Endothelial cell of umbilical vein (primary cell): ENCODE measurements at regions not wholly inside any gene's neighbourhood (a gene's known extent, or its start where the extent isn't known, plus 50 kb on each side); places are given as distances from the start of the nearest gene placed in this dataset.

Experiments used
- CTCF ChIP-seq, 2 donors: IDR thresholded peaks; 1 replicate in 1 of 2; 2 replicates in 1 of 2; pipeline ENCODE4 v1.5.1; 2011; ENCODE audit warnings: low read length in 2 of 2, mild to moderate bottlenecking in 2 of 2, moderate library complexity in 2 of 2, control low read depth in 1 of 2, inconsistent platforms in 1 of 2, low read depth in 1 of 2; ENCODE audit not compliant: insufficient read depth in 1 of 2; ENCODE audit errors: extremely low read depth in 1 of 2
- EZH2 ChIP-seq: IDR thresholded peaks from 2 replicates; pipeline ENCODE4 v1.6.1; 2012; ENCODE audit warnings: borderline replicate concordance, low read depth, mild to moderate bottlenecking, moderate library complexity, low read length, inconsistent platforms; ENCODE audit not compliant: severe bottlenecking
- JUN ChIP-seq: IDR thresholded peaks from 2 replicates; pipeline ENCODE4 v1.6.1; 2011; ENCODE audit warnings: borderline replicate concordance, low read depth; ENCODE audit not compliant: insufficient read length, insufficient read depth
- MAX ChIP-seq: IDR thresholded peaks from 2 replicates; pipeline ENCODE4 v1.6.1; 2011; ENCODE audit not compliant: insufficient read depth, insufficient read length
- POLR2A ChIP-seq: IDR thresholded peaks from 2 replicates; pipeline ENCODE4 v1.6.1; 2012; ENCODE audit warnings: low read depth, mild to moderate bottlenecking, control low read depth, low read length
- POLR2AphosphoS5 ChIP-seq: IDR thresholded peaks from 2 replicates; pipeline ENCODE4 v1.6.1; 2012; ENCODE audit warnings: low read depth, mild to moderate bottlenecking, control low read depth, low read length, moderate library complexity; ENCODE audit not compliant: insufficient read depth

GRCh38 chr10:29191674-29192073, 97.2 kb upstream of the LYZL1 start:
- no peak for TF ChIP-seq CTCF (IDR thresholded peaks at IDR 0.05; ENCODE audit: extremely low read depth in 1 of 2, insufficient read depth in 1 of 2, low read depth in 1 of 2, low read length in 2 of 2)
- TF ChIP-seq JUN, result no peak
- no peak for TF ChIP-seq MAX
- TF ChIP-seq EZH2, result no peak
- TF ChIP-seq POLR2AphosphoS5, result no peak
- TF ChIP-seq POLR2A, result no peak
